Motor neuron (in vitro differentiated cells): ENCODE measurements at regions not wholly inside any gene's neighbourhood (a gene's known extent, or its start where the extent isn't known, plus 50 kb on each side); places are given as distances from the start of the nearest gene placed in this dataset.

Experiments
- ATAC-seq, 8 experiments: fragments of 200-7000 bp; cut with Tn5 transposase; replicated peaks in 6 of 8; 2 replicates each; pipeline ENCODE4 v1.8.0; 2021; ENCODE audit warnings: mild to moderate bottlenecking in 8 of 8, moderate library complexity in 8 of 8
- H3K27ac ChIP-seq, 2 donors: fragments of 250-450 bp; sonication (Bioruptor Pico); 2 replicates each; pipeline ENCODE4 v1.9.0; 2021; ENCODE audit warnings: antibody characterized with exemption in 2 of 2, mild to moderate bottlenecking in 2 of 2, moderate library complexity in 1 of 2
- H3K4me1 ChIP-seq, 2 donors: fragments of 250-450 bp; sonication (Bioruptor Pico); replicated peaks in 1 of 2; 2 replicates each; pipeline ENCODE4 v1.6.1; 2021; ENCODE audit warnings: antibody characterized with exemption in 2 of 2, mild to moderate bottlenecking in 2 of 2, moderate library complexity in 1 of 2
- H3K4me3 ChIP-seq, 5 donors: fragments of 250-450 bp; sonication (Bioruptor Pico); 2 replicates each; pipeline ENCODE4 v1.9.0; 2021; ENCODE audit warnings: antibody characterized with exemption in 5 of 5, mild to moderate bottlenecking in 5 of 5, moderate library complexity in 4 of 5
- WGBS, 10 experiments: fragments of 450-650 bp; shearing (Covaris generic); methylation state at CpG; one replicate each; pipeline ENCODE4 v1.0.0; 2022; 5-methylcytosine and 5-hydroxymethylcytosine counted together
- in situ Hi-C, 9 experiments: fragments of 400-800 bp; cut with MboI; loops; one replicate each; pipeline ENCODE4 v1.15.0; 2021; ENCODE audit warnings: low sequenced_read_pairs in 9 of 9, low pct_unique_long_range_greater_than_20kb in 2 of 9; ENCODE audit not compliant: unreplicated experiment in 9 of 9

- Histone ChIP-seq H3K27ac (no peak overlapping the region), H3K4me3 (no peak overlapping the region), H3K4me1 (peaks cover 20 to 28% of the 10 kb centered on the region in 2 donors)
- WGBS, 10 experiments: 33 to 100% (median 60%) methylated on average over 1 to 5 of the region's 5 CpGs; no CpG with 5 or more reads in 1 of the 10 experiments
- in situ Hi-C loops: no loop called here
- ATAC-seq: no peak
These were observed 478.4 kb downstream of the HS3ST3B1 start for GRCh38 chr17:14779241-14779640.

DNA sequence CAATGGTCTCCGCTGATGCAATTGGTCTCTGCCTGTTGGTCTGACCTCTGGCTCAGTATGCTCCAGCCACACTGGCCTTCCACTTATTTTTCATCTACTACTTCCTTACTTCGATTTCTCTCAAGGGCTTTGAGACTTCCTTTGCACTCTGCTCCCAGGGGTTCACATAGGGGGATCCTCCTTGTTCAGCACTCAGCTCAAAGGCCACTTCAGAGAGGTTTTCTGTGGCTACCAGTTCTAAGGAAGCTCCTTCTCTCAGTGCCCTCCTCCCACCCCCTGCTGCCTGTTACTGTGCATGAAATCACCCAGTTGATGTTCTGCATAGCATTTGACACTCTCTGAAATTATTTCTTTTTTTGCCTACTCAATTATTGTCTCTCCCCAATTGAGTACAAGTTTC lies 476.4 kb downstream of the HS3ST3B1 start:
- Histone ChIP-seq H3K27ac (no peak overlapping the region), H3K4me3 (no peak overlapping the region), H3K4me1 (peaks cover 20 to 38% of the 10 kb centered on the region in 2 donors)
- WGBS, 10 experiments: 0 to 100% (median 81%) methylated on average over 1 to 2 of the region's 2 CpGs; no CpG with 5 or more reads in 3 of the 10 experiments
- no peak for ATAC-seq
- in situ Hi-C loops: no loop called here

DNA sequence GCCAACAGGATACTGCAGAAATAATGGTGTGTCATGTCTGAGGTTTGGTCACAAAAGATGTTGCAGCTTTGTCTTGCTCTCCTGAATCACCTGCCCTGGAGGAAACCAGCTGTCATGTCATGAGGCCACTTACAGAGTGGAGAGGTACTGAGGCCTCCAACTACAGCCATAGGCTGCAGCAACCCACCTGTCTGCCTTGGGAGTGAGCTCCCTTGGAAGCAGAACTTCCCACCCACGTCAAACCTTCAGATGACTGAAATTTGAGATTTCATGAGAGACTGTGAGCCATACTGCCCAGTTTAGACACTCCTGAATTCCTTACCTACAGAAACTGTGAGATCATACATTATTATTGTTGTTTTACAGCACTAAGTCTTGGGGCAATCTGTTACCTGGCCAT lies 475.9 kb downstream of the HS3ST3B1 start:
- 43% methylated on average over 1 of the region's 1 CpG; no CpG with 5 or more reads in 9 of the 10 experiments for WGBS, 10 experiments
- Histone ChIP-seq H3K27ac (no peak overlapping the region), H3K4me3 (no peak overlapping the region), H3K4me1 (peaks cover 24 to 42% of the 10 kb centered on the region in 2 donors)
- ATAC-seq: no peak
- in situ Hi-C loops: no loop called here

- in situ Hi-C loops: no loop called here
- WGBS, 10 experiments: 6 to 90% (median 77%) methylated on average over 1 to 7 of the region's 8 CpGs; no CpG with 5 or more reads in 4 of the 10 experiments
These were observed 475.0 kb downstream of the HS3ST3B1 start for GRCh38 chr17:14775731-14776492.

DNA sequence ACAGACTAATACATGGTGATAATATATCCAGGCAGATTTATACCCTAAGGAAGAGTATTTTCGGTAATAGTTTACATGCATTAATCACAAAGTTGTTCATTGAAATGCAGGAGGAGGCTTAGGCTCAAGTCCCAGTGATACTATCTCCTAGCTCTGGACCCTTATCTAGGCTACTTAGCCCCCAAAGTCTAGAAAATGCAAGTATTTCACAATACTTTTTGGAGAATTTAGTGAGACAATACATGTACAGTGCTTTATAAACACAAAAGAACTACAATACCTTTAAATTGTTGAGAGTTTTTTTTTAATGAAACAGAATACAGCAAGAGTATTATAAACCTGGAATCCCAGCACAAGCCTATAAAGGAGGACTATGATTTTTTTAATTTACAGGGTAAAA lies 473.9 kb downstream of the HS3ST3B1 start:
- WGBS, 10 experiments: 33 to 100% (median 92%) methylated on average over 1 of the region's 1 CpG; no CpG with 5 or more reads in 3 of the 10 experiments
- H3K27ac ChIP-seq: no peak overlapping the region
- ATAC-seq: no peak
- H3K4me3 ChIP-seq: no peak overlapping the region
- H3K4me1 ChIP-seq: peaks cover 12 to 28% of the 10 kb centered on the region in 2 donors
- in situ Hi-C loops: no loop called here

More at GRCh38 chr17:14775731-14776492, 475.0 kb downstream of the HS3ST3B1 start:
- ATAC-seq: no peak
- Histone ChIP-seq H3K4me3 (no peak overlapping the region), H3K4me1 (peaks cover 23 to 39% of the 10 kb centered on the region in 2 donors), H3K27ac (no peak overlapping the region)

GRCh38 chr17:14772776-14773175 lies 471.9 kb downstream of the HS3ST3B1 start:
- H3K27ac ChIP-seq: no peak overlapping the region
- no peak overlapping the region for H3K4me3 ChIP-seq
- in situ Hi-C loops: no loop called here
- 0 to 100% (median 40%) methylated on average over 1 of the region's 2 CpGs; no CpG with 5 or more reads in 6 of the 10 experiments for WGBS, 10 experiments
- no peak for ATAC-seq
- H3K4me1 ChIP-seq: peaks cover 4 to 16% of the 10 kb centered on the region in 2 donors

GRCh38 chr17:14771543-14771942 lies 470.7 kb downstream of the HS3ST3B1 start:
- no peak overlapping the region for H3K27ac ChIP-seq
- H3K4me1 ChIP-seq: peaks cover 4 to 16% of the 10 kb centered on the region in 2 donors
- in situ Hi-C loops: no loop called here
- 30 to 100% (median 94%) methylated on average over 1 to 6 of the region's 6 CpGs; no CpG with 5 or more reads in 3 of the 10 experiments for WGBS, 10 experiments
- no peak for ATAC-seq
- H3K4me3 ChIP-seq: no peak overlapping the region

DNA sequence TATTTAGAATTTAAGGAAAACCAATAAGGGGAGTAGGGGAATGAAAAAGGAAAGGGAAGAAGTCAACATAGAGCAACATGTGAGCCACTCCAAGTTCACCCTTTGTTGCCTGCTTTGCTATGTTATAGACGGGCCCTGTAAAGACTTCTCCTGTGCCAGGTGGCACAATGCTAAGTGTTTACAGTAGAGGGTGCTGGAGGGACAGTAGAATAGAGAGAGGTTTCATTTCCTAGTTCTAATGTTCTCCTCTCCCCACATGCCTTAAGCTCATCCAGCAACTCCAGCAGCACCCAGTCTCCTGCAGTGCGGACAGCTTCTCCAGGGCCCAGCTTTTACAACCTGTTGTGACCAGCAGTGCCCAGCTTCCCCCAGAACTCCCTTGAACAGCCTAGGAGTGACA lies 468.0 kb downstream of the HS3ST3B1 start:
- in situ Hi-C loops: no loop called here
- Histone ChIP-seq H3K27ac (no peak overlapping the region), H3K4me1 (peaks cover 4 to 16% of the 10 kb centered on the region in 2 donors), H3K4me3 (no peak overlapping the region)
- ATAC-seq: peak in 3 of 8 experiments; percentile 64 to 97 (median 93)
- 0 to 100% (median 58%) methylated on average over 1 to 2 of the region's 2 CpGs; no CpG with 5 or more reads in 4 of the 10 experiments for WGBS, 10 experiments

DNA sequence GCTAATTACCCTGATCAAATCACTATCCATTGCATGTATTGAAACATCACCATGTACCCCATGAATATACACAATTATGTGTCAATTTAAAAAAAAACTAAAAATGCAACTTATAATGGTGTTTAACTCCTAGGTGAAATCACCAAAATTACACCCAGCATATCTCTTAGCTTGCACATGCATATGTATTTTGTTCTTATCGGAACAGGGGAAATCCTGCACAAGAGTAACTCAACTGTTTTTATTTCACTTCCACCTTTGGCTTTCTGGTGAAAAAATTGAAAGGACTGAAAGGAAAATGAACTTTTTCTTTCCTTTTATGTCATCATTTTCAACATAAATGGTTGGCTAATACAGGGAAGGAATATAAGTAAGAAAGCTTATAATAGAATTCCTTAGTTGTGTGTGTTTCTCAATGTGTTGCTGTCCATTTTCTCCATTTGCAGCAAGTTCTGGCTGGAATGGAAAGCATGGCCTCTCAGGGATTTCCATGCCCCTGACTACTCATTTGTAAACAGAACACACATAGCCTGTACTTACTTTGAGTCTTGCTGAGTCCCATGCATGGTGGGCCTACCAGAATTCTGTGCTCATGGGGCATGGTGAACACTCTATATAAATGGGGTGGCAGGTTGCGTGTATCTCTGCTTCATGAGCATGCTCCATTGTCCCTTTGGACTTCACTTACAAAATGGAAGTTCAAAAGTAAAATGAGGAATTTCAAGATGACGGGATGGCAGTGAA lies 462.0 kb downstream of the HS3ST3B1 start:
- 0 to 100% (median 78%) methylated on average over 1 to 3 of the region's 3 CpGs; no CpG with 5 or more reads in 2 of the 10 experiments for WGBS, 10 experiments

GRCh38 chr17:14760719-14761411 lies 460.0 kb downstream of the HS3ST3B1 start:
- in situ Hi-C loops: no loop called here
- no peak overlapping the region for H3K27ac ChIP-seq
- ATAC-seq: peak in 4 of 8 experiments; percentile 49 to 67 (median 63)
- 0 to 100% (median 43%) methylated on average over 1 to 4 of the region's 5 CpGs; no CpG with 5 or more reads in 3 of the 10 experiments for WGBS, 10 experiments
- H3K4me3 ChIP-seq: no peak overlapping the region
- H3K4me1 ChIP-seq: peaks cover 0 to 7% of the 10 kb centered on the region in 2 donors

More for the DNA sequence above, 462.0 kb downstream of the HS3ST3B1 start:
- Histone ChIP-seq H3K4me1 (peaks cover 0 to 7% of the 10 kb centered on the region in 2 donors), H3K4me3 (no peak overlapping the region), H3K27ac (no peak overlapping the region)
- no peak for ATAC-seq
- in situ Hi-C loops: no loop called here

GRCh38 chr17:14760212-14760611 lies 459.3 kb downstream of the HS3ST3B1 start:
- Histone ChIP-seq H3K4me3 (no peak overlapping the region), H3K4me1 (peaks cover 0 to 7% of the 10 kb centered on the region in 2 donors), H3K27ac (no peak overlapping the region)
- ATAC-seq: no peak
- 20 to 97% (median 88%) methylated on average over 1 to 3 of the region's 4 CpGs; no CpG with 5 or more reads in 1 of the 10 experiments for WGBS, 10 experiments
- in situ Hi-C loops: no loop called here

DNA sequence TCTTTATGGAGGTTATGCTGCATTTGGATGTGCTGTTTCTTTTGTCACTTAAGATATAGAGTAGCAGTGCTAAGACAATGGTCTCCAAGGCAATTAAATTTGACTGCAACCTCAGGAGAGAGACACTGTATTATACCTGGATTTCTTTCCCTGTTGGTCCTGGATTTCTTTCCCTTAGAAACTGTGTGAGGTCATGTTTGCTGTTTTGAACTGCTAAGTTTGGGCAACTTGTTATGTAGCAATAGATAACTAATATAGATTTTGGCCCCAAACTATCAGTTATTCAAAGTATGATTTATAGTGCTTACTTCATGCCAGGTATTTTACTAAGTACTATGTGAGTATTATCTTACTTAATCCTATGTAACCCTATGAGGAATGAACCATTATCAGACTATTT lies 458.4 kb downstream of the HS3ST3B1 start:
- no peak for ATAC-seq
- Histone ChIP-seq H3K4me3 (no peak overlapping the region), H3K27ac (no peak overlapping the region), H3K4me1 (peaks cover 0 to 7% of the 10 kb centered on the region in 2 donors)
- in situ Hi-C loops: no loop called here

- Histone ChIP-seq H3K4me3 (no peak overlapping the region), H3K4me1 (peaks cover 0 to 7% of the 10 kb centered on the region in 2 donors), H3K27ac (no peak overlapping the region)
- 10 to 87% (median 37%) methylated on average over 1 to 3 of the region's 3 CpGs; no CpG with 5 or more reads in 4 of the 10 experiments for WGBS, 10 experiments
- in situ Hi-C loops: no loop called here
- no peak for ATAC-seq
These were observed 455.6 kb downstream of the HS3ST3B1 start for GRCh38 chr17:14756479-14756878.
